HG03439 (cell line): ENCODE measurements at regions not wholly inside any gene's neighbourhood (a gene's known extent, or its start where the extent isn't known, plus 50 kb on each side); places are given as distances from the start of the nearest gene placed in this dataset.

Experiments used
- ATAC-seq: cut with Tn5 transposase; IDR thresholded peaks from one replicate; pipeline ENCODE4 v1.9.1; 2021; ENCODE audit warnings: mild to moderate bottlenecking, moderate library complexity; ENCODE audit not compliant: unreplicated experiment

DNA sequence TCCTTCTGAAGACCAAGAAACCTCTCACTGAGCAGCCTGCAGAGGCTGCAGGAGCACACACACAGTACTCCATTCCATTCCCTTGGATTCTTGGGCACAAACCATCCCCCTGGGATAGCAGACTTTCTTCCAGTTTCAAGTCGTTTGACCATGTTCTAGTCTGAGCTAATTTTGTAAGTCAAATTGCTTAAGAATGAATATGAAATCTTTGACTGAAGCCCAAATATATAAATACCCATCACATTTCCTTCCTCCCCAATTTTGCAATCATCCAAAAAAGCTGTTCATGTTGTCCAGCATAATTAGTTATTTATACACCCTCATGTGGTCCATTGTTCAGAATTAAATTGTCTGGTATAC lies 231.2 kb upstream of the TPRG1 start:
- no peak for ATAC-seq

DNA sequence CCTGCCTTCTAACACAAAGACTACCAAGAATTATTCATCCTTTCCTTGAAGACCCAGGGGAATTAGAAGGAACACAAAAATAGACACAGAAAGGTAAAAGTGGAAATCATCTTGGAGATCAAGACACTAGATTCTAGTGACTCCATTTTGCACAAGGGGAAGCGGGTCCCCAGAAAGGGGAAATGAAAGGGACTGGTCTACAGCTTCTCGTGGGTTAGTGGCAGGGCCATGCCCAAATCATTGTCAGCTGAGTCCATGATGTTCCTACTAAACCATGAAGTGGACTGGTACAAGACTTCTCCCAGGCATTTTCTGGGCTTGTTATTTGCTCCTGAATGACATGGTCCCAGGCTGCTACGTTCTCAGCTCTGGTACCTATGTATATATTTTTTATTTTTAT lies 230.7 kb upstream of the TPRG1 start:
- ATAC-seq = no peak

DNA sequence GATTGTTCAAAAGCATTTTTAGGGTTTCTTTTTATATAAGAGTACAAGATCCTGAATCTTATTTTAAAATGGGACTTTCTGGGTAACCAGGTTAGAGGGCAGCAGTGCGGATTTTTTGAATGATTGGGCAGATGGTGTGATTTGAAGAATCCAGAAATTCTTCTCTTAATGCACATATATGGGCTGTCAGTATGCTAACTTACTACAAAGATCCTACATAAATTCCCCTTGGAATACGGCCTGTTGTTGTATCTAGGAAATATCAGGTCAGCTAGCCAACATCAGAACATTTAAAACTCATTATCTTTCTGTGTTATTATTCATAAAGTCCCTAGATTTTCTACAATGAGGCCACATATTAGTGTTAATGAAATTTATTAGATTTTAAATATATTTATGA lies 229.6 kb upstream of the TPRG1 start:
- ATAC-seq = no peak

DNA sequence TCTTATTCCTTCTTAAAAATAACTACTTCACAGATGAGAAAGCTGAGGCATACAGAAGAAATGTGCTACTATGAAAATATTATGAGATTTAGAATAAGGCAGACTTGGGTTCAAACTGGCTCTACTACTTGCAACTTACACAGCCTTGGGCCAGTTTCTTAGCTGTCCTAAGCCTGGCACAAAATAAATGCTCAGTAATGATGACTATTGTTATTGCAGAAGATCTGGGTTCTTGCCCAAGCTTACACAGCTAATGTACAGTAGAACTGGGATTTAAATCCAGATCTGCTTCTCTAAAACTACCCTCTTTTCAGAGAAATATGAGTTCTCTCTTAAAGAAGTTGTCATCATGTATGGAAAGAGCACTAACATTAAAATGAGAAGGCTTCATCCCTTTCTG lies 228.2 kb upstream of the TPRG1 start:
- no peak for ATAC-seq

DNA sequence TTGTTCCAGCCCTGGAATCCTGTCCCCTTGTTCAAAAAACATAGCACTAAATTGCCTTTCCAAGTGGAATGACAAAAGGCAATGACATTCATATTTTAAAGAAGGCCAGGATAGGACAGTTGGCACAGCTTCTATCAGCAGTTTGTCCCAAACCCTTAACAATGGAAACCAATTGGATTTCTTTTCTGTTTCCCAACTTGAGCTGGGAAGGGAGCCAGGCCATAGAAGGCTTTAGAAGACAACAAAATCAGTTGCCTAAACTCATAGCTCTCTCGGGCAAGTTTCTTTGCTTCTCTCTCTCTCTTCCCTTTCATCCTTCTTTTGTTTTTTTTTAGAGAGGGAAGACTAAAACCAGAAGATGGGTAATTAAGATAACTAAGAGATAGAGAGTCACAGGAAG lies 227.7 kb upstream of the TPRG1 start:
- no peak for ATAC-seq

DNA sequence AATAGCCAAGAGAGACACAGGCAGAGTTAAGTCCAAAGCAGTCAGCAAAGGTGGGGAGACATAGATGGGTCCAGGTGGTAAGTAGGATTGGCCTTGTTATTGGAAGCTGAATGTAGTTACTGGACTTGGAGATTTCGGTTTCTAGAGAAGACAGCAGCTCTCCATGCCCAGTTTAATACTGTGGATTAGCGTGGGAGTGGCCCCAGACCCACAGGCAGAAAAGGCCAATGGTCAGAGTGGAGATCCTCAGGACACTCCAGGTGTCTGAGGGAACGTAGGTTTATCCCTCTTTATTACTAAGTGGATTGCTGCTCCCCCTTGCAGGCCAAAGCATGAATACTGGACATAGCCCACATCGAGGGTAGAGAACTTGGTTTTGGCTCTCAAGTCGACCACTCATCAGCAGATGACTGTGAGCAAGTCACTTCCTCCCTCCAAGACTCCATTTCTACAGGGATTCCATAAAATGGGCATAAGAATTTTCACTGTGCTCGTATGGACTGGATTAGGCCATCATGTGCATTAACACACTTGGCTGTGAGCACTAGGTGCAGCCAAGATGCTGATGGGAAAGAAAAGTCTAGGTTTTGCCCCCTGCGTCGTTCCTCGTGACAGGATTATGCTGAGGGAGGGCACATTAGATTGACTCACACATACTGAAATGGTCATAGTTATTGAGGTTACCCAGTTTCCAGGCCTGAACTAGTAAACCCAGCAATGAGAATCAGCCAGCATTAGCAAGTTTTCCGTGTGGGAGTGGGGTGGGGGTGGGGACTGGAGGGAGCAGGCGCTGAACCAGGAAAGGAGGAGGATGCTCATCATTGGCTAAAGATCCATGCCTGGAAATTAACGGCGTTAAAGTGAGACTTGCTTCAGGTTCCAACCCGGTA lies 225.2 kb upstream of the TPRG1 start:
- no peak for ATAC-seq

DNA sequence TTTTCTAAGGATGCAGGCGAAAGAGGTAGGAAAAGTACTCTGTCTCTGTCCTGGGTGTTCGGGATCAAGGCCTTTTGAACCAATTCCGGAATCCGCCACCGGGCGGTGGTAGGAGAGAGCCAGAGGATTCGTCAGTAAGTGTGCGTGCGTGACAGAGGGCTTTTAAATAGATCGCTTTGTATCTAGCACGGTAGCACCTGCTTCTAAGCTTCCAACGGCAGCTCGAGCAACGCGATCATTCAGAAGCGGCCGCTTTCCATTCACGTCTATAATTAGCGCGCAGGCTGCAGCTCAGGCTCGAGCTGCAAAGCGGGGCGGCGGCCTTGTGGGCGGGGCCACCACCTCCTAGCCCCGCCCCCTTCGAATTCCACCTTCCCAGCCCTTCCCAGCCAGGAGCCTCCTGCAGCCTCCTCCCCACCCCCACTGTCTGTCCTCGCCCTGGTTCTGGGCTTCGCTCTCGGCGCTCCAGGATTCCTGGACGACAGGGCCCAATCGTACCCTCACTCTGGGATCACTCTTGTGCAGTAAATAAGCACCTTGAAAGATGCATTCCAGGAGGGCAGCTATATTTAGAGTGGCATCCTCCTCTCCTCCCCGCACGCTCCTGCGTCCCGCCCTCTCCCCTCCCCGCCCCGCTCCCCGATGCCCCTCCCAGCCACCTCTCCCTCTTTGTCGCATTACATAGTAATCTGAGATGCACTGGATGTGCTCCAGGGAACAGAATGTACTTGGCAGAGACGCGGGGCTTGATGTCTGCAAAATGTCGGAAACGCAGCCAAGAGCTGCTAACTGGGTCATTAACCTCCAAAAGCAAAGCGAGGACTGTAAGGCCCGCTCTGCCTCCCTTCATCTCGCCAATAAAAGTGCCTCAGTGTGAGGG lies 224.1 kb upstream of the TPRG1 start:
- ATAC-seq = no peak

DNA sequence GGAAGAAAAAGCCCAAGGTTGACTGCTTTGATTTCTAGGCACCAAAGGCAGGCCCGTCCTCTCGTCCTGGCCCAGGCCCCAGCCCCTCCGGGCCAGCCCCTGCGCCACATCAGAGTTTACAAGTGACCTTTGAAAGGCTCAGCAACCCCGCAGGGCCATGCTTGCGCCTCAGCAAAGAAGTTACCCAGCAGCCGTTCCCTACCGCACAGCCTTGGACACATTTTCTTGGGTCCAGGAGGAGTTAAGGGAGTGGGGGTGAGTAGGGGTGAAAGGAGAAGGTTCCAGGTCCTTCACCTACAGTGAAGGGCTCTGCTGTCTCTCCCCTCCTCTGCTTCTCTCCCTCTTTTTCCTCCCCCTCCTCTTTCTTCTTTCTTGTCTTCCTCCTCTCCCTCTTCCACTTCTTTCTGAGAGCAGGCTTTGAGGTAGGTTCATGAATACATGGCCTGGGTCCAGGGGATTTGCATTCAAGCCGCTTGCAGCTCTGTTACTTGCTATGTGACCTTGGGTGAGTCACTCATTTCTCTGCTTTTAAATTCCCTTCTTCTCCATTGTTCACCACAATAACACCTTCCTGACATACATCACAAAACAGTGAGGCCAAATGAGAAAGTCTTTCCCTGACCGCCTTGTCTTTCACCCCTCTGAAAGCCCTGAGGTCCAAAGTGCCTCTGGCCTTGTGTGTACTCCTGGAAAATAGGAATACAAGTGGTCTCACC lies 223.3 kb upstream of the TPRG1 start:
- ATAC-seq = no peak

DNA sequence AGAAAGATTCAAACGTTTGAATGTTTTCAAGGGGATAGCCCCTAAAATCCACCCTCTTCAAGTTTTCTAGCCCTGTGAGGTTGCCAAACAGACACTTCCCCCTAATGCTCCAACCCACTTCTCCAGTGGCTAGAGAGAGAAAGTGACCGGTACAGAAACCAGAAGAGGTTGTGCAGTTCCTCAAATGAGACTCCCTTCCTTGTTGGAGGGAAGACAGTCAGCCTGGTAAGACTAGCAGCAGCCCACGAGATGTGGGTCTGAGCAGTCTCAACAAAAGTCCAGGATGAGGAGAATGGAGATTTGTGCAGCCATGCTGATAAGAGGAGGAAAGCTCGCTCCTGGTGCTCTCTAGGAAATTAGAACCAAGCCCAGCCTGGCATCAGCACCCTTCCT lies 222.8 kb upstream of the TPRG1 start:
- ATAC-seq = no peak

DNA sequence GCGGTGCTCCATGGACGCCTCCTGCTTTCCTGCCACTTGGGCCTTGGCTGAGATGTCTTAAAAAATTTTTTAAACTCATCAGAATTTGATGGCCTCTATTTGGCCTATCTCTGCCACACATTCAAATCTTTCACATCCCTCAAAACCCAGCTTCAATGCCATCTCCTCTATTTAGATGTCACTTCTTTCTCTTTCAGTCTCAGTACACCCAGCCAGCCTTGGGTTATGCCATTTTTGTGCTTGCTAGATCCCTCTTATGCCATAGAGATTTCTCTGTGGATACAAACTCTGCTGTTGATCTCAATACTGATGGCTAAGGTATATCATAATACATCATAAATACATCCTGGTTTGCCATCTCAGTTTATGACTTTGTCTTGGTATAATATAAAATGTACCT lies 222.3 kb upstream of the TPRG1 start:
- ATAC-seq = no peak

DNA sequence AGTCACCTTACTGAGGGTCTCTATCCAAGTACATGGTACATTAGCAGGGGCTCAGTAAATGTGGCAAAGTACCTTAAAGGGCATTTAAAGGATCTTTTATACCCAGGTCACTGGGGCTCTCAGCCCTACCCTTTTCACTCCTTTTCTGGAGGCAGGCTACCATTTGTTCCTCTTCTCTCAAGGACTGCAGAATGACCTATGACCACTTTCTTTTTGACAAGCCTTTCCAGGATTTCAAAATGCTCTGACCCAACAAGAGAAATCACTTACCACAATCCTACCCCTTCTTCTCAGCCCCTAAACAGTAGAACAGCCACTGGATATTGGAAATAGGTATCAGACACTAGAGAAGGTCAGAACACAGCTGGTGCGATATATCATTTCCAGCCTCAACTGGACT lies 221.8 kb upstream of the TPRG1 start:
- ATAC-seq = no peak

DNA sequence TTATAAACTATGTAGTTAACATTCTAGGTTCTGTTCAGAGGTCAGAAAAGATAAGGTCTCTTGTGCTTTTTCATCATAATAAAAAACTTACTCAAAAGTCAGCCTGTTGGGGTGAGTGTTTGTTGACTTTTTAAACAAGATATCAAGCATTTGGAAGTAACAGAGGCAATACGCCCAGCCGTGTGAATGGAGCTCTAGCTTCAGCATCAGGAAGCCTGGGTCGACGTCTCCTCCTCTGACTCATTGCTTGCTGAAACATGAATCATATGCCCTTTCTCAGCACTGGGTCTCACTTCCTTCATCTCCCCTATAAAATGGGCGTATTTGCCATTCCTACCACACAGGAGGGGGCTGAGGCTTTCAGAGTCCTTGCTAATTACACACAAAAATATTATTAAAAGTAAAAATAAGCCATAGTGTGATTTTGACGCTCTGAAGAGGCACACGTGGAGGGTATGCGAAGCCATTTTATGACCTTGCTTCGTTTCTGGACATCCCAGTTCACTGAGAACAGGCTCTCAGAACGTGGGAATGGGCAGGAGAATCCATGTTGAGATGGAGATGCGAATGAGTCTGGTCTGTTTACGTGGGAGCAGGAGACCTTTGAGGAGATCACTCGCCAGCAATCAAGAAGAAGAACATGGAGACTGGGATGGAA lies 220.8 kb upstream of the TPRG1 start:
- ATAC-seq = no peak

DNA sequence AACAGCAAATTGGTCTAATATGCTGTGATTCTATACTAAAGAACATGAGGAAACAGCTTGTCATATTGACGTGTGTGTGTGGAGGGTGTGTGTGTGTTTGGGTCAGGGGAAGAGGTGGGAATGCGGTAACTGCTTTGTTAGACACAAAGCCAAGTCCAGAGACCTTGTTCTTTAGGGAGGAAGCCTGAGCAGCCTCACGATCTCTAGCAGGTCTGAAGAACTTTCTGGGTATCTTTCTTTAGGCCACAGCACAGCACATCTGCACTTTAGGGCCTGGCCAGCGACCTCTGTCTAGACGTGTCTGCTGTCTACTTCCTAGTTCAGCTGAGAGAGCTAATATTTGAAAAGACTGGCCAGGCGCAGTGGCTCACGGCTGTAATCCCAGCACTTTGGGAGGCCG lies 220.0 kb upstream of the TPRG1 start:
- no peak for ATAC-seq

DNA sequence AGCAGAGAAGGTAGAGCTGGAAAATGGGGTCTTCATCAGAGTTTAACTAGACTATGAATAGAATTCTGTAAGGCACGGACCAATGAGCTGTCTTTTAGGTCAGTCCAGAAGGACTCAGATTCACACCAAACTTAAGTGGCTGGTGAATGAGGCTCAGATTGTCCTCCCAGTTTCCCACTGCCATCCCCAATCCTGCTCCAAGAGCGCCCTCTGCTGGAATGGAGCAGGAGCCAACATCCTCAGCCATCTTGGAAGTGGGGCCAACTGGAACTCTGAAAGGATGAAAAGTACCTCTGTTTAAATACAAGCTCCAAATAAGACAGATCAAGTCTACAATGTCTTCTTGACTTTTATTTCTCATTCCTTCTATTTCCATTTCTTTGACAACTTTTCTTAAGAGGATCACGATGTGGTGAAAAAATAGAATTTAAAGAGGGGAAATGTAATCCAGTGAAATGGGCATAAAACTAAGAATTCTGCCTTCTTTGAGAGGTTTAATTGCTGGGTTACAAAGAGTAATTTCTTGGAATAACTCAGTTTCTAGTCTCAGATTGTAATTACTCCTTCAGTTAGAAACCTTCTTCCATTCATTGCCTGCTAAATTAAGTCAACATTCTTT lies 217.1 kb upstream of the TPRG1 start:
- peak; percentile 53 for ATAC-seq

DNA sequence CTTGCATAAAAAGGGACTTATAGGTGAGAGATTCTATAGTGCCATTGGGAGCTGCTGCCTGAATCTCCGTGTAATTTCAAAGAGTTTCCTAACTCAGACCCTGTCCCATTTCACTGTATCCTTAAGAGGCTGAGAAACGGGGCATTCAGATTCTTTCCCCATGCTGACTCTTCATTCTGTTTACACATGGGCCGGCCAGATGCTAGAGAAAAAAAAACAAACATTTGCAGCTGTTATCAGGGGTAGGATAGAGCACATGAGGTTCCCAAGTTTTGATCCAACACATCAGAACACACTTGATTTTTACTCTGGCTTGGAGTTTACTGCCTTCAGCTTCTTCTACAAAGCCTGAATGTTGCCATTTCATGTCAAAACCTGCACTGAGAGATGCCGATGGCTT lies 215.9 kb upstream of the TPRG1 start:
- ATAC-seq = no peak

DNA sequence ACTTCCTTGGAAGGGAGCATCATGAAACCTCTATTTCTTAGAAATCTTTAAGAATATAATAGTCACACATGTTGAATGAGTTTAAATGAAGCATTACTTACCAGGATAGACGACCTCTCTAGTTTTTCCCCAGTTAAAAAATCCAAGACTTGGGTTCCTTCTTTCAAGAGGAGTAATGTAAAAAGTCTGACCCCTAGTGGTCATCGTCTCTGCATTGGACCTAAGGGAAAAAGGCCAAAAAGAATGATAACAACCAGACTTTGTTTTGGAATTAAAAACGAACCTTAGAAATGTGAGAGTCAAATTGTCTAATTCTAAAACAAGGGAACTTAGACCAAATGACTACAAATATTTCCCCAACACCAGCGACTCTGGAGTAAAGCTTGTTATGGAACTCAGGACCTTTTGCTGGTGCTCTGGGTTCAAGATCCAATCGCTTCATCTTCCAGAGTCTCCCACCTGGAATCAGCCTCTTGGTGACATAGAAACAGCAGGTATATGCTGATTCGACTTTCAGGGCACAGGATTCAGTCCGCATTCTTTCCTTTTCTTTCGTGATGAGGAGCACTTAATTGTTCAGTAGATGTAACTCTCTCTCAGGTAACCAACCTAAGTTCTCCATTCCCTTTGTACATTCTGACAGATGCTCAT lies 214.8 kb upstream of the TPRG1 start:
- no peak for ATAC-seq

DNA sequence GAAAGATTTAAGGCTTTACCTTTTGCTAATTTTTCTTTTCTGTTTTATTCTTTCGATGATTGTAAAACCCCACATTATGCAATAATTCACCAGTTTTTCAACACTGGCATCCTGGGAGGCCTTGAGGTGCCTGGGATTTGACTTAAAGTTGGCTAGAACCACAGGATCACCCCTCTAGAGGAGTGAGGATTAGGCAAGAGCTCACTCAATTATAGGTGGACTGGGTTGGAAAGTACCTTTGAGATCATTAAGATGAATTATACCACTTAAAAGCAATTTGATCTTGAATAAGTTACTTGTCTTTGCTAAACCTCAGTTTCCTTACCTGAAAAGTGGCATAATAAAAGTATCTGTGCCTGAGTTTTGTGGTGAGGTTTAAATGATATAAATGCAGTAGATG lies 212.8 kb upstream of the TPRG1 start:
- no peak for ATAC-seq

DNA sequence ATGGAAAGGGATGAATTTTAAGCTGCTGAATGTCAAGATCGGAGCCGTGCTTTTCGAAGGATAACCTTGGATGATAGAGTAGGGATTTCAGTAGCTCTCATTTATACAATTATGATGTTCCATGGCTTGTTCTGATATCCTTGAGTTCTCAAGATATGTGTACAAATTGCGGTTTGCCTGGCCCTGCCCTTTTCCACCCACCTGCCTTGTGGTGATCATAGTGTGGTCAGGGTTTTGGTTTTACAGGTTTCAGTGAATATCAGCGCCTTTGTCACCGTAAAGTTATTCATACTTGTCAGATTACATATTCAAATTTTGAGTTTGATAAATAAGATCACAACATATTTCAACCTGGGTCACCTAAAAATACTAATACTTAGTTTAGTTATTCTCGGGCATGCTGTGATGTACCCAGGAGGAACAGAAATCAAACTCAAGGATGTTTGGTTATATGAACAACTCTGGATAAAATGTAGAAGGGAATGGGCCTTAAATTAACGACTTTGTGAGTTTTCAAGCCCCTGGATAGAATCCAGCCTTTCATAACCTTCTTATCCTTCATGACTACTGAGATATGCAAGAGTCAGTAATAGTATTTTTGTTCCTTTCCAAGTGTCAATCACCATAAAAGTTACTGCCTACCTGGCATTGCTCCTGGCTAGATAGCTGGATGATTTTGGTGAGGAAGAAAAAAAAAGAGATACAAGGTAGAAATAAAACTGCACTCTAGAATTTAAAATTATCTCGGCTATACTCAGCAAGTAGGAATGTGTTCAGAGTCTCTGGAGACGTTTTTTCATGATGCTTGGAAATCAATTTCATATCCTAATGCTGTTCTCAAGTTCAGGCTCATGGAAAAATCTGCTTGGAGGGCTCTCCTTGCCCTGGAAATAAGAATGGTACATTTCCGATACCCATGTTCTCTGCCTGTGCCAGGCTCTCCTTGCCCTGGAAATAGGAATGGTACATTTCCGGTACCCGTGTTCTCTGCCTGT lies 209.2 kb upstream of the TPRG1 start:
- ATAC-seq = no peak

DNA sequence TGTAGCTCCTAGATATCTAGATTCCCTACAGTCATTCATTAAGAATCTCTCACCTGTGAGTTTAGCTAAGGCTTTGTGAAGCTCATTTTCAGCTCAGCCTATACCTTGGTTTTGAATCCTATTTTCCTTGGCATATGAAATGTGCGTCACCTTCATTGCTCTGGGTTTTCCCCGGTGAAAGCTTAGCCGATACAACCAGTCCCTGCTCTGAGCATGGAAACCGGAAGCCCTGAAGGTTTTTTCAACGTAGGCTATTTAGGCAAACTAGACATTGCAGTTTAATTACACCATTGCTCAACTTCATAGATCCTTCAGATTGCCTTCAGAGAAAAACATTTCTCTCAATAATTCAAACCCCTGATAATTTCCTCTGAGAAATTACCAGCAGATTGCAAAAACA lies 206.8 kb upstream of the TPRG1 start:
- no peak for ATAC-seq
